Activated T-helper 17 cell treated with anti-CD3 and anti-CD28 coated beads, Interleukin-2, amount 50 U/mL, for 72 hours (primary cell): ENCODE measurements at regions not wholly inside any gene's neighbourhood (a gene's known extent, or its start where the extent isn't known, plus 50 kb on each side); places are given as distances from the start of the nearest gene placed in this dataset.
"Not testable (repeated sequence)": the region's sequence is repeated elsewhere in the genome, so short reads cannot be mapped to it uniquely, and the experiment has no call there.

Experiments
- ATAC-seq: fragments of 150-1000 bp; cut with Tn5 transposase; replicated peaks from 2 replicates; pipeline ENCODE4 v1.10.0; 2021; ENCODE audit warnings: mild to moderate bottlenecking, moderate library complexity
- H3K27ac Mint-ChIP-seq: one replicate; pipeline ENCODE4 v1.8.0; 2022; ENCODE audit warnings: mixed read lengths
- H3K27me3 Mint-ChIP-seq: one replicate; pipeline ENCODE4 v1.8.0; 2022; ENCODE audit warnings: mixed read lengths
- H3K36me3 Mint-ChIP-seq: one replicate; pipeline ENCODE4 v1.8.0; 2022; ENCODE audit warnings: low read depth, mild to moderate bottlenecking, mixed read lengths
- H3K4me1 Mint-ChIP-seq: one replicate; pipeline ENCODE4 v1.8.0; 2022; ENCODE audit warnings: mixed read lengths
- H3K4me3 Mint-ChIP-seq: one replicate; pipeline ENCODE4 v1.8.0; 2022; ENCODE audit warnings: mild to moderate bottlenecking, mixed read lengths
- H3K9me3 Mint-ChIP-seq: one replicate; pipeline ENCODE4 v1.8.0; 2022; ENCODE audit warnings: mixed read lengths

- ATAC-seq = no peak
- peaks cover 14% of the 10 kb centered on the region for H3K27me3 Mint-ChIP-seq
- H3K4me1 Mint-ChIP-seq = no peaks in the 10 kb centered on the region
- H3K36me3 Mint-ChIP-seq = no peaks in the 10 kb centered on the region
- H3K27ac Mint-ChIP-seq = no peak overlapping the region
- no peak overlapping the region for H3K4me3 Mint-ChIP-seq
- no peaks in the 10 kb centered on the region for H3K9me3 Mint-ChIP-seq
Measured at GRCh38 chr18:61637319-61637718, 255.5 kb downstream of the RNF152 start.

- H3K9me3 Mint-ChIP-seq = no peaks in the 10 kb centered on the region
- no peak overlapping the region for H3K27ac Mint-ChIP-seq
- H3K4me3 Mint-ChIP-seq = no peak overlapping the region
- no peaks in the 10 kb centered on the region for H3K4me1 Mint-ChIP-seq
- peaks cover 16% of the 10 kb centered on the region for H3K27me3 Mint-ChIP-seq
- ATAC-seq = peak; percentile 43
- H3K36me3 Mint-ChIP-seq = no peaks in the 10 kb centered on the region
Measured at GRCh38 chr18:61635901-61636528, 256.8 kb downstream of the RNF152 start.

- H3K4me3 Mint-ChIP-seq = no peak overlapping the region
- ATAC-seq = no peak
- H3K27ac Mint-ChIP-seq = no peak overlapping the region
- no peaks in the 10 kb centered on the region for H3K9me3 Mint-ChIP-seq
- no peaks in the 10 kb centered on the region for H3K4me1 Mint-ChIP-seq
- peaks cover 10% of the 10 kb centered on the region for H3K27me3 Mint-ChIP-seq
- no peaks in the 10 kb centered on the region for H3K36me3 Mint-ChIP-seq
Measured at GRCh38 chr18:61628085-61628484, 264.7 kb downstream of the RNF152 start.

GRCh38 chr18:61624631-61625030, 268.2 kb downstream of the RNF152 start:
- not testable (repeated sequence) for H3K27me3 Mint-ChIP-seq, H3K4me1 Mint-ChIP-seq, H3K36me3 Mint-ChIP-seq, H3K4me3 Mint-ChIP-seq, H3K9me3 Mint-ChIP-seq, ATAC-seq, H3K27ac Mint-ChIP-seq

- H3K4me1 Mint-ChIP-seq = no peaks in the 10 kb centered on the region
- peaks cover 12% of the 10 kb centered on the region for H3K27me3 Mint-ChIP-seq
- no peak overlapping the region for H3K27ac Mint-ChIP-seq
- H3K36me3 Mint-ChIP-seq = no peaks in the 10 kb centered on the region
- no peaks in the 10 kb centered on the region for H3K9me3 Mint-ChIP-seq
- no peak for ATAC-seq
- H3K4me3 Mint-ChIP-seq = no peak overlapping the region
Measured at GRCh38 chr18:61619783-61620182, 273.0 kb downstream of the RNF152 start.

GRCh38 chr18:61618816-61619215, 274.0 kb downstream of the RNF152 start:
- H3K27ac Mint-ChIP-seq = no peak overlapping the region
- no peak for ATAC-seq
- no peak overlapping the region for H3K4me3 Mint-ChIP-seq
- H3K36me3 Mint-ChIP-seq = no peaks in the 10 kb centered on the region
- no peaks in the 10 kb centered on the region for H3K9me3 Mint-ChIP-seq
- H3K27me3 Mint-ChIP-seq = peaks cover 14% of the 10 kb centered on the region
- H3K4me1 Mint-ChIP-seq = no peaks in the 10 kb centered on the region

GRCh38 chr18:61616111-61616610, 276.6 kb downstream of the RNF152 start:
- ATAC-seq = no peak
- Mint-ChIP-seq H3K27ac (no peak overlapping the region), H3K9me3 (no peaks in the 10 kb centered on the region), H3K4me3 (no peak overlapping the region), H3K27me3 (peaks cover 14% of the 10 kb centered on the region), H3K4me1 (no peaks in the 10 kb centered on the region), H3K36me3 (no peaks in the 10 kb centered on the region)

GRCh38 chr18:61612517-61612916, 279.3 kb downstream of the CDH20 start:
- H3K4me3 Mint-ChIP-seq = no peak overlapping the region
- H3K27ac Mint-ChIP-seq = no peak overlapping the region
- no peaks in the 10 kb centered on the region for H3K9me3 Mint-ChIP-seq
- H3K27me3 Mint-ChIP-seq = peaks cover 13% of the 10 kb centered on the region
- H3K4me1 Mint-ChIP-seq = no peaks in the 10 kb centered on the region
- H3K36me3 Mint-ChIP-seq = no peaks in the 10 kb centered on the region
- no peak for ATAC-seq

GRCh38 chr18:61609131-61609530, 275.9 kb downstream of the CDH20 start:
- H3K4me1 Mint-ChIP-seq = no peaks in the 10 kb centered on the region
- H3K4me3 Mint-ChIP-seq = no peak overlapping the region
- H3K27me3 Mint-ChIP-seq = peaks cover 25% of the 10 kb centered on the region
- no peak for ATAC-seq
- no peaks in the 10 kb centered on the region for H3K9me3 Mint-ChIP-seq
- no peaks in the 10 kb centered on the region for H3K36me3 Mint-ChIP-seq
- no peak overlapping the region for H3K27ac Mint-ChIP-seq

GRCh38 chr18:61608316-61608715, 275.1 kb downstream of the CDH20 start:
- Mint-ChIP-seq H3K36me3 (no peaks in the 10 kb centered on the region), H3K27me3 (peaks cover 33% of the 10 kb centered on the region), H3K4me3 (no peak overlapping the region), H3K27ac (no peak overlapping the region), H3K4me1 (no peaks in the 10 kb centered on the region), H3K9me3 (no peaks in the 10 kb centered on the region)
- ATAC-seq = no peak

- Mint-ChIP-seq H3K27me3 (peaks cover 35% of the 10 kb centered on the region), H3K27ac (no peak overlapping the region), H3K36me3 (no peaks in the 10 kb centered on the region), H3K9me3 (no peaks in the 10 kb centered on the region), H3K4me3 (no peak overlapping the region), H3K4me1 (no peaks in the 10 kb centered on the region)
- ATAC-seq = no peak
Measured at GRCh38 chr18:61607867-61608266, 274.6 kb downstream of the CDH20 start.

- Mint-ChIP-seq H3K27ac (no peak overlapping the region), H3K9me3 (no peaks in the 10 kb centered on the region), H3K27me3 (peaks cover 40% of the 10 kb centered on the region), H3K4me3 (no peak overlapping the region), H3K36me3 (no peaks in the 10 kb centered on the region), H3K4me1 (no peaks in the 10 kb centered on the region)
- ATAC-seq = no peak
Measured at GRCh38 chr18:61606759-61607158, 273.5 kb downstream of the CDH20 start.

- no peaks in the 10 kb centered on the region for H3K9me3 Mint-ChIP-seq
- no peak for ATAC-seq
Measured at GRCh38 chr18:61606068-61606660, 272.9 kb downstream of the CDH20 start.

GRCh38 chr18:61605376-61606067, 272.3 kb downstream of the CDH20 start:
- Mint-ChIP-seq H3K27me3 (peaks cover 41% of the 10 kb centered on the region), H3K36me3 (no peaks in the 10 kb centered on the region), H3K27ac (no peak overlapping the region), H3K9me3 (no peaks in the 10 kb centered on the region), H3K4me3 (no peak overlapping the region), H3K4me1 (no peaks in the 10 kb centered on the region)
- ATAC-seq = no peak

More at GRCh38 chr18:61606068-61606660, 272.9 kb downstream of the CDH20 start:
- peaks cover 40% of the 10 kb centered on the region for H3K27me3 Mint-ChIP-seq
- H3K36me3 Mint-ChIP-seq = no peaks in the 10 kb centered on the region
- no peak overlapping the region for H3K27ac Mint-ChIP-seq
- H3K4me3 Mint-ChIP-seq = no peak overlapping the region
- no peaks in the 10 kb centered on the region for H3K4me1 Mint-ChIP-seq
